GM11168 (cell line): ENCODE measurements at regions not wholly inside any gene's neighbourhood (a gene's known extent, or its start where the extent isn't known, plus 50 kb on each side); places are given as distances from the start of the nearest gene placed in this dataset.
"Not testable (repeated sequence)": the region's sequence is repeated elsewhere in the genome, so short reads cannot be mapped to it uniquely, and the experiment has no call there.

Experiments
- in situ Hi-C: fragments of 300-500 bp; cut with MboI; formaldehyde crosslinking; loops from one replicate; pipeline ENCODE4 v1.12.0; 2022; ENCODE audit warnings: low sequenced_read_pairs; ENCODE audit not compliant: unreplicated experiment

- in situ Hi-C loops = no loop called here
Observed at GRCh38 chr3:103511891-103512290, 1077.1 kb downstream of the ZPLD1 start.

- in situ Hi-C loops = no loop called here
Observed at GRCh38 chr3:103512595-103512994, 1077.8 kb downstream of the ZPLD1 start.

- in situ Hi-C loops = no loop called here
Observed at GRCh38 chr3:103513003-103513402, 1078.2 kb downstream of the ZPLD1 start.

- in situ Hi-C loops = no loop called here
Observed at GRCh38 chr3:103515116-103515515, 1080.3 kb downstream of the ZPLD1 start.

- in situ Hi-C loops = no loop called here
Observed at GRCh38 chr3:103516950-103517349, 1082.1 kb downstream of the ZPLD1 start.

- in situ Hi-C loops = not testable (repeated sequence)
Observed at GRCh38 chr3:103531327-103531726, 1096.5 kb downstream of the ZPLD1 start.

GRCh38 chr3:103532986-103533385, 1098.2 kb downstream of the ZPLD1 start:
- in situ Hi-C loops = no loop called here

- in situ Hi-C loops = no loop called here
Observed at GRCh38 chr3:103554451-103554850, 1119.6 kb downstream of the ZPLD1 start.

GRCh38 chr3:103564116-103564515, 1129.3 kb downstream of the ZPLD1 start:
- in situ Hi-C loops = not testable (repeated sequence)

- in situ Hi-C loops = no loop called here
Observed at GRCh38 chr3:103585809-103586208, 1151.0 kb downstream of the ZPLD1 start.

- in situ Hi-C loops = no loop called here
Observed at GRCh38 chr3:103589770-103590169, 1155.0 kb downstream of the ZPLD1 start.

GRCh38 chr3:103600844-103601243, 1166.0 kb downstream of the ZPLD1 start:
- in situ Hi-C loops = no loop called here

- in situ Hi-C loops = no loop called here
Observed at GRCh38 chr3:103601666-103602065, 1166.9 kb downstream of the ZPLD1 start.

- in situ Hi-C loops = no loop called here
Observed at GRCh38 chr3:103609472-103609871, 1174.7 kb downstream of the ZPLD1 start.

- in situ Hi-C loops = no loop called here
Observed at GRCh38 chr3:103613397-103614156, 1178.8 kb downstream of the ZPLD1 start.

- in situ Hi-C loops = no loop called here
Observed at GRCh38 chr3:103614719-103615118, 1179.9 kb downstream of the ZPLD1 start.

GRCh38 chr3:103617961-103618360, 1183.1 kb downstream of the ZPLD1 start:
- in situ Hi-C loops = no loop called here

- in situ Hi-C loops = no loop called here
Observed at GRCh38 chr3:103624271-103624670, 1189.5 kb downstream of the ZPLD1 start.

- in situ Hi-C loops = no loop called here
Observed at GRCh38 chr3:103629391-103629790, 1194.6 kb downstream of the ZPLD1 start.

- in situ Hi-C loops = no loop called here
Observed at GRCh38 chr3:103644450-103644849, 1209.6 kb downstream of the ZPLD1 start.

- in situ Hi-C loops = no loop called here
Observed at GRCh38 chr3:103653996-103654395, 1219.2 kb downstream of the ZPLD1 start.

- in situ Hi-C loops = no loop called here
Observed at GRCh38 chr3:103657756-103658155, 1222.9 kb downstream of the ZPLD1 start.
